ENCODE measurements at regions not wholly inside any gene's neighbourhood (a gene's known extent, or its start where the extent isn't known, plus 50 kb on each side); places are given as distances from the start of the nearest gene placed in this dataset.

DNA sequence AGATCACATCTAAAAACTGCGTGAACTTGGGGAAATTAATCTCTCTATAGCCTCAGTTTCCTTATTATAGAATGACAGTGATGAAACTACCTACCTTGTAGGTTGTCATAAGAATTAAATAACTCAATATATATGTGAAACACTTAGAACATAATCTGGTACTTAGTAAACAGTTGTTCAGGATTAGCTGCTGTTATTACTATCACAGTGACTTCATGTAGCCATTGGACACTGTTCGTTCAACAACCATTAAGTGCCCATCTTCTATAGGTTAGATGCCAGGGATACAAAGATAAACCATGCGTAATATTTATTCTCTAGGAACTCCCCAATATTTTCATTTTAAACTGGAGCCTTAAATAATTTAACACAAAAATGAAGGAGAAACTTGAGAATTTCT is 329.0 kb upstream of the PROK2 start:
- TF ChIP-seq, protein P1, sequence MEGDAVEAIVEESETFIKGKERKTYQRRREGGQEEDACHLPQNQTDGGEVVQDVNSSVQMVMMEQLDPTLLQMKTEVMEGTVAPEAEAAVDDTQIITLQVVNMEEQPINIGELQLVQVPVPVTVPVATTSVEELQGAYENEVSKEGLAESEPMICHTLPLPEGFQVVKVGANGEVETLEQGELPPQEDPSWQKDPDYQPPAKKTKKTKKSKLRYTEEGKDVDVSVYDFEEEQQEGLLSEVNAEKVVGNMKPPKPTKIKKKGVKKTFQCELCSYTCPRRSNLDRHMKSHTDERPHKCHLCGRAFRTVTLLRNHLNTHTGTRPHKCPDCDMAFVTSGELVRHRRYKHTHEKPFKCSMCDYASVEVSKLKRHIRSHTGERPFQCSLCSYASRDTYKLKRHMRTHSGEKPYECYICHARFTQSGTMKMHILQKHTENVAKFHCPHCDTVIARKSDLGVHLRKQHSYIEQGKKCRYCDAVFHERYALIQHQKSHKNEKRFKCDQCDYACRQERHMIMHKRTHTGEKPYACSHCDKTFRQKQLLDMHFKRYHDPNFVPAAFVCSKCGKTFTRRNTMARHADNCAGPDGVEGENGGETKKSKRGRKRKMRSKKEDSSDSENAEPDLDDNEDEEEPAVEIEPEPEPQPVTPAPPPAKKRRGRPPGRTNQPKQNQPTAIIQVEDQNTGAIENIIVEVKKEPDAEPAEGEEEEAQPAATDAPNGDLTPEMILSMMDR (IDR thresholded peaks at IDR 0.05; ENCODE audit: control insufficient read depth, insufficient read depth, low read depth, low read length, missing control alignments) = no peak
- H3K4me3 ChIP-seq (ENCODE audit: control insufficient read depth, low read depth, low read length) = no peak overlapping the region
- DNase-seq (ENCODE audit: low read depth) = no peak

DNA sequence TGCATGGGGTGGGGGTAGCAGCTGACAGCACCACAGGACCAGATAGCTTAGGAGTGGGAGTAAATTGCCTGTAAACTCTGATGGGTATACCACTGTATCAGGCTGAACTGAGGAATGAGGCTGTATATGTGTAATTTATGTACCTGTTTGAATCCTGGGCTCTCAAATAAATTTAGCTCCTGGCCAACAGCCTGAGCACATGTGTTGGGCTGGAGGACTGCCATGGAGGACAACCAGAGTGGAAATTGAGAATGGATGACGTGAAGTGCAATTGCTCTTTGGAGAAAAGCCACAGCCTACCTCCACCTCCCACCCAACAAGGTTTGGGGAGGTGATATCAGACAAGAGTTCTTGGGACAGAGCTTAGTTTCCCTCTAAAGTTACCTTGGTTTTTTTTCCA is 328.6 kb upstream of the PROK2 start:
- DNase-seq (ENCODE audit: low read depth) = no peak
- H3K4me3 ChIP-seq (ENCODE audit: control insufficient read depth, low read depth, low read length) = no peak overlapping the region
- TF ChIP-seq, protein P1 (IDR thresholded peaks at IDR 0.05; ENCODE audit: control insufficient read depth, insufficient read depth, low read depth, low read length, missing control alignments) = no peak

DNA sequence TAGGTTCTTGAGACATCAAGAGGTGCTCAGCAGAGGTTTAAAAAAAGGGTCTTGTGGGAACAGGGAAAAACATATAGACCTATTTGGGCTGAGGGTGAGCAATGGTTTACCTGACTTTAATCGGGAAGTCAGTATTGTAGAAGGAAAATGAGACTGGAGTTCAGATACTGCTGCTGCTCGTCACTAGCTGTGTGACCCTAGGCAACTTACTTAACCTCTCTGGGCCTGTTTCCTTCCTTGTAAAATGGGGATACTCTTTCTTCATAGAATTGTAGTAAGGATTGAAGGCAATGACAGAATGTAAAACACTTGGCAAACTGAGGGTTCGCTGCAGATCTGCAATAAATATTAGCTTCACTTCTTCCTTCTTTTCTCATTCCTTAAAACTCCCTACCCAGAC is 327.5 kb upstream of the PROK2 start:
- DNase-seq (ENCODE audit: low read depth) = no peak
- no peak overlapping the region for H3K4me3 ChIP-seq (ENCODE audit: control insufficient read depth, low read depth, low read length)
- TF ChIP-seq, protein P1 (IDR thresholded peaks at IDR 0.05; ENCODE audit: control insufficient read depth, insufficient read depth, low read depth, low read length, missing control alignments) = no peak

DNA sequence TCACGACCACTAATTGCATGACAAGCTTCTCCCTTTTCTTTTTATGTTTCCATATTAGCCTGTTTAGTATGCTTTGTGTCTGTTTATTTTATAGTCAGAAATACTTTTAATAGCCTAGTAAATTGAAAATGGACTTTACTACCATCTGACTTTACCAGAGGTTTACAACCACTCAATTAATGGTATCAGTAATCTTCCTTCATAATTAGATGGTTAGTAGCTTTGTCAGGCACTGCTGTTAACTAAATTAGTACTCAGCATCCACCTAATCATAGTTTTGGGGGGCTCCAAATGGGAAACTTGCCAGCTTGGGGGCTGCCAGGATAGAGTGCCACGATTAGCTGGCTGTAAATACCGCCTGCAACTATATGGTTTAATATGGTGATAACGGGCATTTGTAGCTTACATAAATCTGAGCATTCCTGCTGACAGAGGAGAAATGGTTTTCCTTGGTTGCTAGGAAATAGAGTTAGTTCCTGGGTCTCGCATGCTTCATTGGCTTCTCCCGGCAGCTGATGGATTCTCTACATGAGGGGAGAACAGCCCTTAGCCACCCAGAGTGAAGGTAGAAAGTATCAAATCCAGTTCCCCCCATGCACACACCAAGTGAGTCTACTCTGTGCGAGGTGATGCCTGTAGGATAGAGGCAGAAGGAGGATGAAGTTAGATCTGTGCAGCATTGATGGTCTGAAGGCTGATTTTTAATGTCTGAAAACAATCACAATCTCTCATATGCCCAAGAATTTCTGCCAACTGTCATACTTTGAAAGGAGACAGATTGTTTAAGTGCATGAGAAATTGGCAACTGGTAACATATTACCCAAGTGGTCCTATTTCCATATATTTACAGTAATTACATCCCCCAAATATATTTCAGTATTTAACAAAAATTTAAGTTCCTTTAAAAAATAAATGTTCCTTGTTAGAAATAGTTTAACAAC is 326.6 kb upstream of the PROK2 start:
- H3K4me3 ChIP-seq (ENCODE audit: control insufficient read depth, low read depth, low read length) = no peak overlapping the region
- no peak for DNase-seq (ENCODE audit: low read depth)
- TF ChIP-seq, protein P1 (IDR thresholded peaks at IDR 0.05; ENCODE audit: control insufficient read depth, insufficient read depth, low read depth, low read length, missing control alignments) = no peak

DNA sequence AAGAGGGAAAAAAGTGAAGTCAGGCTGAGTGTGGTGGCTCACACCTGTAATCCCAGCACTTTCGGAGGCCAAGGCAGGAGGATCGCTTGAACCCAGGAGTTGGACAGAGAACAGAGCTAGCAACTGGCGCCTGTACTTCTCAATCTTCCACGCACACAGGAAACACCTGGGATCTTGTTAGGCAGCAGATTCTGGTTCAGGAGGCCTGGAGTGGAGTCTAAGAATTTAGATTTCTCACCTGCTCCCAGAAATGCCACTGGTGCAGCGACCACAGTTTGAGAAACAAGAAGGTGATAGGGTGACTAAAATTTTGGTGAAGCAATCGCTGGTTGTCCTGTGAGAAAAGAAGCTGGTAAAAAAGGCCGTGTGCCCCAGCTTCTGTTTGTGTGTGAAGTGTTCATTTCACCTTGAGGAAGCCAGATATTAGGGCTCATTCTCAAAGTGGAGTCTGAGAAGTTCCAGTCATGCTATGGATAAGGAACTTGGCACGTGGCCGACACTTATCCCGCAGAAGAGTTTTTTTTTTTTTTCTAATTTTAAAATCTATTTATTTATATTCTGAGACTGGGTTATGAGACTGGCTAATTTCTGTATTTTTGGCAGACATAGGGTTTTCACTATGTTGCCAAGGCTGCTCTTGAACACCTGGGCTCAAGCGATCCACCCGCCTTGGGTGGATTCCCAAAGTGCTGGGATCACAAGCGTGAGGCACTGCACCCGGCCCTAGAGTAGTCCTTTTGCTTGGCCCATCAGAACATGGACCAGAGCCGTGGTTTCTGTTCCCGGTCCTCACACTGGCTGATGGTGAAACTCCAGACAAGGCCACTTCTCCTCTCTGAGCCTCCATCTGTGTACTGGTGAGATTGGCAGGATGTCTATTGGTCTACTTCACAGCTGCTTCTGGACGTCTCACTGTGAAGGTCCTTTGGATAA is 324.6 kb upstream of the PROK2 start:
- TF ChIP-seq, protein P1 (IDR thresholded peaks at IDR 0.05; ENCODE audit: control insufficient read depth, insufficient read depth, low read depth, low read length, missing control alignments) = no peak
- no peak overlapping the region for H3K4me3 ChIP-seq (ENCODE audit: control insufficient read depth, low read depth, low read length)
- no peak for DNase-seq (ENCODE audit: low read depth)

DNA sequence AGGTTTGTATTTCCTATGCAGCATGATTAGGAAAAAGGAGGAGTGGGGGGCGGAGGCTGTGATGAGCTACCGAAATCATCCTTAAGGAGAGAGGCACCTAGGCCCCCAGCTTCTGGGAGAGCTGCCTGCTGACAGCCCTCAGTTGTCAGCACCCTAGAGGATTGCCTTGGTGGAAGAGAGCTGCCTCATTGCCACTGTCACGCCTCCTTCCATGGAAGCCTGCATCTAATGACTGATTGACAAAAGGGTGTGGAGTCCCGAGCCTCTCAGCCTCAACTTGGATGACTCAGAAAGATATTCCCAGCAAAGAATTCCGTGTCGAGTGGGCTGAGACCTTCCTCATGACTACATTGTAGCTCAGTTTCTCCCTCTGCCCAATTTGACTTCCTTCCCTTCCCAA is 320.4 kb upstream of the PROK2 start:
- TF ChIP-seq, protein P1 (IDR thresholded peaks at IDR 0.05; ENCODE audit: control insufficient read depth, insufficient read depth, low read depth, low read length, missing control alignments) = no peak
- H3K4me3 ChIP-seq (ENCODE audit: control insufficient read depth, low read depth, low read length) = no peak overlapping the region
- no peak for DNase-seq (ENCODE audit: low read depth)

Data from AG09309 (cell line).